ENCODE measurements at regions not wholly inside any gene's neighbourhood (a gene's known extent, or its start where the extent isn't known, plus 50 kb on each side); places are given as distances from the start of the nearest gene placed in this dataset.
A peak's percentile ranks its signal among the peaks of the same experiment; 100 is the strongest.

DNA sequence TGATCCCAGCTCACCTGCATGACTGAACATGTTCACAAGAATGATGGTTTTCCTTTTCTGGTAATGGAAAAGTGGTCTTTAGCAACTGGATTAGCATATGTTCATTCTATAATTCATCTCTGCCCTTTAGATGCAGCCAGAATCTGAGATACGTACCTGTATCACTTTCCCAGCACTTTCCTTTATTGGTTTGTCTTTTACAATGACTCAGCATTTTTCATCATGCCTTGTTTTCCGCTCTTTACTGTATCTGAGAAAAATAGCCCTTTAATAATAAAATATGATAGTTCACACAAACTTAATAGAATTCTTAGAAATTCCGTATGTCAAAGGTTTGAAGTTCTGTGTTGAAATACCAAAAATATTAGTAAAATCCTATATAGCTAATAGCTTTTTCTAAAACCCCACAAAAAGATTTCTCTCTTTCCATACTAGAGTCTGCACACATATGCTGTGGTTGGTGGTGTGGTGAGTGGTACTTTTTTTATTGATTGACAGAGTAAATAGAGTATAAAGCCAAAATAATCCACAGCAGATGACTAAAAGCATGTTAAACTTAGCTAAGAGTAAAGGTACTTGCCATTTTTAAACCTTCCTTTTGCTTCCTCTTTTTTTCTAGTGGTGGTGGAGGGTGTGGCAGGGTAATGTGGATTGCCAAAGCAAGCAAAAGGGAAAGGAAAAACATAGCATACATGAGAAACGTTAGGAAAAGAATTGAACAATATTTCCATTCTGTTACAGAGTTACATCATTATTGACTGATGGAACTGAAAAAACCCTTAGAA is 328.9 kb upstream of the RBMS3 start:
- H3K4me3 ChIP-seq, result no peak overlapping the region
- no peaks in the 10 kb centered on the region for H3K27me3 ChIP-seq
- H3K36me3 ChIP-seq, result no peaks in the 10 kb centered on the region
- TF ChIP-seq Cebpa-rat (IDR thresholded peaks at IDR 0.05), result no peak
- H4K20me1 ChIP-seq, result no peaks in the 10 kb centered on the region
- H3K4me2 ChIP-seq, result peak overlapping the region in 4 of 11 experiments; percentile 4 to 54 (median 13); a peak in 6 of 22 replicates
- H3K9ac ChIP-seq, result no peak overlapping the region
- peak overlapping the region in 1 of 11 experiments; percentile 17; a peak in 1 of 22 replicates for H3K27ac ChIP-seq
- H3K4me1 ChIP-seq, result peaks cover 0 to 14% (median 0%) of the 10 kb centered on the region in 10 experiments; a peak in 7 of 20 replicates
- peaks cover 0 to 6% (median 0%) of the 10 kb centered on the region in 11 experiments; a peak in 3 of 22 replicates for H3K9me3 ChIP-seq (replicated peaks in 1 of 11)

DNA sequence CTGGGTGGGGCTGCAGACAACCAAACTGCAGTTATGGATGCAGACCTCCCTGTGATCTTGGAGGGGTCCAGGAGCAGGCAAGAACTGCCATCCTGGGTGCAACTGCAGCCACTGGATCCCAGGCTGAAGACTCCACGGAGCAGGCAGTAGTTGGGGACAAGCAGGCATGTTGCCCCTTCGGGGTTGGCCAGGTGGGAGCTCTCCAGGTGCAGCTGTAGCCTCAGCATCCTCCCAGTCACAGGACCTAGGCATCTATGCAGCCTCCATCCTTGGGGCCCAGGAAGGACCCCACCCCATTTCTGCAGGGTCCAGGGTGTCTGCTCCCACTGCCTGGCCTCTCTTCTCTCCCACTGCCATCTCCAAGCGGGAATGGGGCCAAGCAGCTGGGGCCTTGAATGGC is 322.2 kb upstream of the RBMS3 start:
- Histone ChIP-seq H3K27me3 (no peaks in the 10 kb centered on the region), H3K4me3 (no peak overlapping the region), H3K9me3 (replicated peaks in 1 of 11) (peaks cover 9 to 19% (median 13%) of the 10 kb centered on the region in 11 experiments; a peak in 21 of 22 replicates), H3K36me3 (no peaks in the 10 kb centered on the region), H3K4me2 (no peak overlapping the region), H3K9ac (no peak overlapping the region), H3K4me1 (no peaks in the 10 kb centered on the region), H4K20me1 (no peaks in the 10 kb centered on the region), H3K27ac (no peak overlapping the region)
- no peak for TF ChIP-seq Cebpa-rat (IDR thresholded peaks at IDR 0.05)

DNA sequence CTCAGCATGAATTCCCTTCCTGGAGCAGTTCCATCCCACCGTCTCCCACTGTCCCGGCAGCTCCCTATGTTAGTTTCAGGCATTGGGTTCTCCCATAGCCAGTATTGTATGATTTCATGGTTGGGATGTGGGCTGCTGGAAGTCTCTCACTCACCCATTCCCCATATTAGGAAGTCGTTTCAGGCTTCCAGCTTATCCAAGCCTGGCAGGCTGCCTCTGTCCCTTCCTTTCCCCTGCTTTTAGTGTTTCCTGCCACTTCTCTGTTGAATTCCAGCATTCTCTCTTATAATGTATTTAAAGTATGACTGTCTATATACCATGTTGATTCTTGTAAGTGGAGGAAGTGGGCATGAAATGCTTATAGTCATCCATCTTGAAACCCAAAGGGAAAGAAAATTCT is 309.7 kb upstream of the RBMS3 start:
- Histone ChIP-seq H3K9me3 (replicated peaks in 1 of 11) (peaks cover 22 to 30% (median 27%) of the 10 kb centered on the region in 11 experiments), H3K4me3 (no peak overlapping the region), H3K27me3 (no peaks in the 10 kb centered on the region), H3K9ac (no peak overlapping the region), H3K4me2 (no peak overlapping the region), H3K36me3 (no peaks in the 10 kb centered on the region), H3K27ac (no peak overlapping the region), H4K20me1 (no peaks in the 10 kb centered on the region), H3K4me1 (no peaks in the 10 kb centered on the region)
- TF ChIP-seq Cebpa-rat (IDR thresholded peaks at IDR 0.05), result no peak

DNA sequence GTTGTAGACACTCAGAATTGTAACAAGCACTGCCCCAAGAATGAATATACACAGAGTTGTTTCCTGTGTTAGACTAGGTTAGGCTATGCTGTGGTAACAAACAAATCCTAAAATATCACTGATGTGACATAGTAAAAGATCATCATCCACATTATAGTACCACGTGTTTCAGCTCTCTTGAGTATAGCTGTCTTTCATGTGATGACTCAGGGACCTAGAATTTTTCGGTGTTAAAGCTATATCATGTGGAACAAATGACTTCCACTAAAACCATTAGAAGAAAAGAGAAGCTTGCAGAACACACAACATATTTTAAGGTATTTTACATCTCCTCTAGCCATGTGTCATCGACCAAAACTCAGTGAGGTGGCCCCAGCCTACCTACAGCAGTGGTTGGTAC is 307.9 kb upstream of the RBMS3 start:
- H3K36me3 ChIP-seq, result no peaks in the 10 kb centered on the region
- H3K4me3 ChIP-seq, result no peak overlapping the region
- H4K20me1 ChIP-seq, result no peaks in the 10 kb centered on the region
- H3K9me3 ChIP-seq (replicated peaks in 1 of 11), result peaks cover 22 to 30% (median 27%) of the 10 kb centered on the region in 11 experiments
- H3K4me2 ChIP-seq, result peak overlapping the region in 1 of 11 experiments; percentile 21; a peak in 1 of 22 replicates
- no peaks in the 10 kb centered on the region for H3K27me3 ChIP-seq
- no peaks in the 10 kb centered on the region for H3K4me1 ChIP-seq
- no peak for TF ChIP-seq Cebpa-rat (IDR thresholded peaks at IDR 0.05)
- H3K27ac ChIP-seq, result no peak overlapping the region
- H3K9ac ChIP-seq, result no peak overlapping the region

DNA sequence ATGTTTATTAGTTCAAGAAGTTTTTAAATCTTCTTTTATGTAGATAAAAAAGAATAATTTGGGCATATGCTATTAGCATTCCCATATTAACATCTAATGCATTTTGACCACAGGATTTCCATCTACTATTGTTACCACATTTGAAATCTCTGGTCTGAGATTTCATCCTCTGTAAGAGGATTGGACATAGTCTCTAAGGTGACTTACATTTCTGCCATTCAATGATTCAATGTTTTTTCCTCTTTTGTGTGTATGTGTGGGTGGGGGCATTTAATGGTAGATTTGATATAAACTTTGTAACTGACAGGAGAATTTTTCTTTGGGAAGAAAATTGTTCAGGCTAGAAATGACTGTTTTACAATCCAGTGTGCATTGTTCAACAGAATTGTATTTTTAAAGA is 307.3 kb upstream of the RBMS3 start:
- Histone ChIP-seq H3K27me3 (no peaks in the 10 kb centered on the region), H3K9ac (no peak overlapping the region), H3K36me3 (no peaks in the 10 kb centered on the region), H3K27ac (no peak overlapping the region), H4K20me1 (no peaks in the 10 kb centered on the region), H3K4me2 (no peak overlapping the region), H3K4me1 (no peaks in the 10 kb centered on the region), H3K4me3 (no peak overlapping the region), H3K9me3 (replicated peaks in 1 of 11) (peaks cover 22 to 27% (median 26%) of the 10 kb centered on the region in 11 experiments)
- no peak for TF ChIP-seq Cebpa-rat (IDR thresholded peaks at IDR 0.05)

DNA sequence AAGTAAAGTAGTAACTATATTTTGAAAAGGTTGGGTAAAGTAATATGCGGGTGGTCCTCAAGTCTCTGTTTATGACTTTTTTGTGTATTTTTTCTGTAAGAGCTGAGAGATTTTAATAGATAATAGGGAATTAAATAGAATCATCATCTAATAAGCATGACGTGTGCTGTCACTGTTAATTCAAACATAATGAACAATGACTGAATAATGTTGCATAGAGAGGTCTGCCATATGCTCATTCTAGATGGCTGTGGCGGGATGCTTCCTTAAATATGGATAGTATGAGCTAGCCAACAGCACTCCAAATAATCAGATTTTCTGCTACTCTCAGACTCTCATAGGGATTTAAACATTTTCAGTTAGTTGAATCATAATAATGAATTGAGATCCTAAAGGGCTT is 302.8 kb upstream of the RBMS3 start:
- H3K9ac ChIP-seq, result no peak overlapping the region
- H3K4me3 ChIP-seq, result no peak overlapping the region
- H3K4me2 ChIP-seq, result no peak overlapping the region
- H3K36me3 ChIP-seq, result no peaks in the 10 kb centered on the region
- no peak overlapping the region for H3K27ac ChIP-seq
- no peaks in the 10 kb centered on the region for H4K20me1 ChIP-seq
- H3K4me1 ChIP-seq, result no peaks in the 10 kb centered on the region
- no peak for TF ChIP-seq Cebpa-rat (IDR thresholded peaks at IDR 0.05)
- no peaks in the 10 kb centered on the region for H3K27me3 ChIP-seq
- H3K9me3 ChIP-seq (replicated peaks in 1 of 11), result no peaks in the 10 kb centered on the region

DNA sequence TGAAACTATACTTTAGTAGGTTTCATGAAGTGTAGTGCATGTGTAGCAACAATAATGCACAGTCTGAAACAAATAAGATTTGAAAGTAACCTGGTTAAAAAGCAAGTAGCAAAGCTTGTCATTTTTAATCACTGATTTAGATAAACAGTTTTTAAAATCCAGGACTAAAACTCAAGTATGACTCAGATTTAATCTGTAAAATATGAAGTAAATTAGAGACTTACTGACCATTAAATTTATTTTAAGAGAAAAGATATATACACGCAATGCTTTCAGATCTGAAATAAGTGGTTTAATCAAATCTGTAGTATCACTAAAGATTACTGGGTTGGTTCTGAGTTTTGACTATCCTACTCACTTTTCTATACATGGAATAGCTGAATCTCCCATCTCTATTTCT is 300.7 kb upstream of the RBMS3 start:
- Histone ChIP-seq H4K20me1 (no peaks in the 10 kb centered on the region), H3K36me3 (no peaks in the 10 kb centered on the region), H3K27me3 (no peaks in the 10 kb centered on the region), H3K9ac (no peak overlapping the region), H3K4me1 (no peaks in the 10 kb centered on the region), H3K4me3 (no peak overlapping the region), H3K4me2 (no peak overlapping the region), H3K27ac (no peak overlapping the region), H3K9me3 (replicated peaks in 1 of 11) (no peaks in the 10 kb centered on the region)
- TF ChIP-seq Cebpa-rat (IDR thresholded peaks at IDR 0.05), result no peak

DNA sequence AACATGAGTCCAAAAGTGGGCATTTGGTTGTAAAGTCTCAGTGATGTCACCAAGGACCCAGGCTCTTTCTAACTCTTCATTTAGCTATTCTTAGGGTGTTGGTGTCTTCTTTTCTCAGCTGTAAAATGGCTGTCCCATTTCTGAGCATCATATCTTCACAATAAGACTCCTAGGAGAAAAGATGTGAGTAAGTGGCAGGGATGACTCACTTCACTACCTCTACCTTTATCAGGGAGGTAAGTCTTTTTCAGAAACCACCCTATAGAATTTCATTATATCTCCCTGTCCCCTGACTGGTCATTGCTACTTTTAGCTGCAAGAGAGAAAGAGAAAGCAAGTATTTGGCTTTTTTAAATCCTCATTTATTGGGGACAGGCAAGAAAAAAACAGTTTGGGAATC is 300.2 kb upstream of the RBMS3 start:
- TF ChIP-seq Cebpa-rat (IDR thresholded peaks at IDR 0.05), result no peak
- Histone ChIP-seq H3K27ac (no peak overlapping the region), H4K20me1 (no peaks in the 10 kb centered on the region), H3K36me3 (no peaks in the 10 kb centered on the region), H3K4me2 (no peak overlapping the region), H3K27me3 (no peaks in the 10 kb centered on the region), H3K9me3 (replicated peaks in 1 of 11) (no peaks in the 10 kb centered on the region), H3K4me3 (no peak overlapping the region), H3K4me1 (no peaks in the 10 kb centered on the region), H3K9ac (no peak overlapping the region)

DNA sequence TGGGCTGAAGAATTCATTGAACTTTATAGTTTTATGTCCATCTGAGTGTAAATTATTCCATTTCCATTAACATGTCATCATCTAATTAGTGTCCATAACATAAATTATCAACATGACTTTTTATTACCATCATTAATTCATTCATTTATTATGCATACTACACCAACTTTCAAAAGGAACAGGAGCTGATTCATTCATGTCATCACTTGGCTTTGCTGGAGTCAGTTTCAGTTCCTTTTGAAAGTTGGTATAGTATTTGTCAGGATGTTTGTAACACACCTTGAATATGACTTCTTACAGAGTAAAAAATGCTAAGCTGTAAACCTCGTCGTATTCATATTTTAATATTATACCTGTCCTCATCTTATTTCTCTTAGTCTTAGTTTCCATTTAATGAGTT is 298.0 kb upstream of the RBMS3 start:
- Histone ChIP-seq H4K20me1 (no peaks in the 10 kb centered on the region), H3K36me3 (no peaks in the 10 kb centered on the region), H3K27me3 (no peaks in the 10 kb centered on the region), H3K9ac (no peak overlapping the region), H3K9me3 (replicated peaks in 1 of 11) (no peaks in the 10 kb centered on the region), H3K4me1 (no peaks in the 10 kb centered on the region), H3K4me3 (no peak overlapping the region), H3K4me2 (no peak overlapping the region), H3K27ac (no peak overlapping the region)
- no peak for TF ChIP-seq Cebpa-rat (IDR thresholded peaks at IDR 0.05)

DNA sequence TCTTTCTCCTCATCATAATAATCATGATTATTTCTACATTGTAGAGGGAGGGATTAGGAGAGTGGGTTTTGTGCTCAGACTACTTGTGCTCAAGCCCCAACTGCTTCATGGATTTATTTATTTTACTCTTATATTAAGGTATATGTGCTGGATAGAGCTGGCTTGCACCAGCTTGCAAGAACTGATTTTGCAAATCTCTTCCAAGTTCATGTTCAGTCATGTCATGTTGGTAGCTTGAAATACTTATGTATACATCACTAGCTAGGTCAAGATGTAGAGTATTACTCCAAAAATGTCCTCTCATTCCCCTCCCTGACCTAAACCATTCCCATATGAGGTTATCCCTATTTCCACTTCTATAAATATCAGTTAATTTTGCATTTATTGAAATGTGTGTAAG is 293.9 kb upstream of the RBMS3 start:
- H3K9me3 ChIP-seq (replicated peaks in 1 of 11), result no peaks in the 10 kb centered on the region
- H3K4me2 ChIP-seq, result no peak overlapping the region
- no peaks in the 10 kb centered on the region for H4K20me1 ChIP-seq
- H3K27ac ChIP-seq, result no peak overlapping the region
- TF ChIP-seq Cebpa-rat (IDR thresholded peaks at IDR 0.05), result no peak
- H3K4me3 ChIP-seq, result no peak overlapping the region
- no peak overlapping the region for H3K9ac ChIP-seq
- H3K27me3 ChIP-seq, result no peaks in the 10 kb centered on the region
- H3K36me3 ChIP-seq, result no peaks in the 10 kb centered on the region
- H3K4me1 ChIP-seq, result peaks cover 0 to 25% (median 14%) of the 10 kb centered on the region in 10 experiments; a peak in 15 of 20 replicates
